Activated T-cell treated with anti-CD3 and anti-CD28 coated beads for 1 hour (primary cell): ENCODE measurements at regions not wholly inside any gene's neighbourhood (a gene's known extent, or its start where the extent isn't known, plus 50 kb on each side); places are given as distances from the start of the nearest gene placed in this dataset.

Experiments used
- DNase-seq: peaks from one replicate; pipeline ENCODE4 v3.0.0-alpha.2; 2020; ENCODE audit warnings: low read depth

- no peak for DNase-seq
Measured at GRCh38 chr13:111539252-111539651, 218.8 kb downstream of the TEX29 start.

GRCh38 chr13:111539791-111540446 is 219.5 kb downstream of the TEX29 start:
- DNase-seq: no peak

- no peak for DNase-seq
Measured at GRCh38 chr13:111540486-111540885, 220.0 kb downstream of the TEX29 start.

GRCh38 chr13:111541345-111541744 is 220.9 kb downstream of the TEX29 start:
- DNase-seq: no peak

GRCh38 chr13:111541752-111542529 is 221.5 kb downstream of the TEX29 start:
- no peak for DNase-seq

- no peak for DNase-seq
Measured at GRCh38 chr13:111542530-111543341, 222.3 kb downstream of the TEX29 start.

GRCh38 chr13:111546921-111547675 is 226.7 kb downstream of the TEX29 start:
- no peak for DNase-seq

GRCh38 chr13:111547726-111548273 is 227.4 kb downstream of the TEX29 start:
- no peak for DNase-seq

GRCh38 chr13:111548301-111548700 is 227.9 kb downstream of the TEX29 start:
- DNase-seq: no peak

GRCh38 chr13:111548805-111549204 is 228.4 kb downstream of the TEX29 start:
- DNase-seq: no peak

GRCh38 chr13:111549464-111549863 is 229.0 kb downstream of the TEX29 start:
- no peak for DNase-seq

- no peak for DNase-seq
Measured at GRCh38 chr13:111550062-111550461, 229.6 kb downstream of the TEX29 start.

- DNase-seq: no peak
Measured at GRCh38 chr13:111551204-111551820, 230.9 kb downstream of the TEX29 start.

GRCh38 chr13:111552891-111553655 is 232.6 kb downstream of the TEX29 start:
- DNase-seq: no peak

- DNase-seq: no peak
Measured at GRCh38 chr13:111554539-111555267, 234.3 kb downstream of the TEX29 start.

GRCh38 chr13:111555268-111555808 is 234.9 kb downstream of the TEX29 start:
- no peak for DNase-seq

GRCh38 chr13:111555903-111556302 is 235.5 kb downstream of the TEX29 start:
- no peak for DNase-seq

- DNase-seq: no peak
Measured at GRCh38 chr13:111556496-111556895, 236.1 kb downstream of the TEX29 start.

GRCh38 chr13:111557921-111558699 is 237.7 kb downstream of the TEX29 start:
- DNase-seq: no peak
